ENCODE measurements at regions not wholly inside any gene's neighbourhood (a gene's known extent, or its start where the extent isn't known, plus 50 kb on each side); places are given as distances from the start of the nearest gene placed in this dataset.

DNA sequence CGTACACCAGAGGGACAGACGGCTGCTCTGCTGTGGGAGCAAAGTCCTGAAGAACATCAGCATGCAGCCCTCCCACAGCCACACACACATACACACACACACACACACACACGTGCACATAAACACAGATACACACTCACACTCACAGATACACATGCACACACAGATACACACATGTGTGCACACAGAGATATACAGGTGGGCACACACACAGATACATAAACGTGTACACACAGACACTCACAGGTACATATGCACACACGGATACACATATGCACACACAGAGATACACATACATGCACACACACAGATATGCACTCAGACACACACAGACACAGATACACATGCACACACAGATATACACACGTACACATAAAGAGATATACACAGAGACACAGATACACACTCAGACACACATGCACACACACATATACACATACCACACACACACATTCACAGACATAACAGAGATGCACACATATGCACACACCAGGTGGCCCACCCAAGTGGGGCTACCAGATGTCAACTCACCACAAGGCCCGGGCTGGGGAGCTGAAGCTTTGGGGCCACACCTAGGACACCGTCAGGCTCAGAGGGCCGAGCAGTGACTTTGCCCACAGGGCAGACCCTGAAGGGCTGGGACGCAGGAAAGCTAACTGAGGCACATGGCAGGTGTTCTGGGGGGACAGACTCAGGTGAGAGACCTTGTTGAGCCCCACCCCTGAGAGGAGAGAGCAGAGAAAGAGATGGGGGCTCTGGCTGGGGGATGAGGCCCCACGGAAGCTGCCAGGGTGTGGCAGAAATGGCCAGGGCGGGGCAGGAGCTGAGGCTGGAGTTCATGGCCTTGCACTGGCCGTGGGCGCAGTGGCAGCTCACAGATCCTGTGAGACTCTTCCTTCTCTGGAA, 148.6 kb upstream of the PPP1R26 start:
- intact Hi-C loops (cut with DNase I; ENCODE audit: low total_unique reads) = no loop called here
- H3K36me3 ChIP-seq = no peaks in the 10 kb centered on the region
- no peak overlapping the region for H3K27ac ChIP-seq
- no peak for DNase-seq (ENCODE audit: low spot score in 2 of 2)
- H3K4me3 ChIP-seq = no peak overlapping the region
- peaks cover 0 to 15% of the 10 kb centered on the region in 2 donors for H3K27me3 ChIP-seq
- TF ChIP-seq CTCF (IDR thresholded peaks at IDR 0.05) = no peak
- TF ChIP-seq POLR2A (IDR thresholded peaks at IDR 0.05) = no peak
- TF ChIP-seq POLR2AphosphoS5 (IDR thresholded peaks at IDR 0.05) = no peak
- no peaks in the 10 kb centered on the region for H3K9me3 ChIP-seq
- no peaks in the 10 kb centered on the region for H3K4me1 ChIP-seq

GRCh38 chr9:135332516-135332915, 147.1 kb upstream of the PPP1R26 start:
- Histone ChIP-seq H3K36me3 (no peaks in the 10 kb centered on the region), H3K4me1 (no peaks in the 10 kb centered on the region), H3K27me3 (no peaks in the 10 kb centered on the region), H3K4me3 (no peak overlapping the region), H3K9me3 (no peaks in the 10 kb centered on the region), H3K27ac (no peak overlapping the region)
- TF ChIP-seq POLR2A (IDR thresholded peaks at IDR 0.05) (no peak), CTCF (IDR thresholded peaks at IDR 0.05) (no peak), POLR2AphosphoS5 (IDR thresholded peaks at IDR 0.05) (no peak)
- intact Hi-C loops (cut with DNase I; ENCODE audit: low total_unique reads) = no loop called here
- no peak for DNase-seq (ENCODE audit: low spot score in 2 of 2)

DNA sequence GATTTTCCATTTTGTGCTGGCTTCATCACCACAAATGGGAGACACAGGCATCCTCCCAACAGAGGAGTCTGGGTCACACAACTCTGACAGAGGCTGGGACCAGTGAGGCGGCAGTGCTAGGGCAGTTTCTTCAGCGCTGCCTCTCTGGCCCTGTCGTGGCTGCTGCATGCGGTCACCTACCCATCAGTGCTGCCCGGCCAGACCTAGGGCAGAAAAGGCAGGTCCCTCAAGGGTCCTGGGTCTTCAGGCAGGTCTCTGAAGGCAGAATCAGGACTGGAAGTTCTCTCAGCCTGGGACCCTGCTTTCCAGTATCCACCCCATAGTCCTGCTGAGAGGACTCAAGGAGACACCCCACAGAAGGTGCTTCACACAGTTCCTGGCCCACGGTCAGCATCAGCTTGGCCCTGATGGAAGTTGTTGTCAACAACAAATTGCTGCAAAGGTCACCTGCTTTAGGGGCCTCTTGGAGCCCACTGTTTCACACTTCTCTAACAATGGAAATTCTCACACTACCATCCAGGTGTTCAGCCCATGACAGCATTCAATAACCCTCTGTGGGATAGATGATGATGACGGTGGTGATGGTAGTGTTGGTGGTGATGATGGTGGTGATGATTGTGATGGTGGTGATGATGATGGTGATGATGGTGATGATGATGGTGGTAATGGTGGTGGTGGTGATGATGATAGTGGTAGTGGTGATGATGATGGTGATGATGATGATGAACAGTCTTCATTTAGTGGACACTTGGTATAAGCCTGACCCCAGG, 146.4 kb upstream of the PPP1R26 start:
- no peaks in the 10 kb centered on the region for H3K27me3 ChIP-seq
- TF ChIP-seq POLR2AphosphoS5 (IDR thresholded peaks at IDR 0.05) = no peak
- no peak for TF ChIP-seq POLR2A (IDR thresholded peaks at IDR 0.05)
- no peak for TF ChIP-seq CTCF (IDR thresholded peaks at IDR 0.05)
- no peaks in the 10 kb centered on the region for H3K4me1 ChIP-seq

DNA sequence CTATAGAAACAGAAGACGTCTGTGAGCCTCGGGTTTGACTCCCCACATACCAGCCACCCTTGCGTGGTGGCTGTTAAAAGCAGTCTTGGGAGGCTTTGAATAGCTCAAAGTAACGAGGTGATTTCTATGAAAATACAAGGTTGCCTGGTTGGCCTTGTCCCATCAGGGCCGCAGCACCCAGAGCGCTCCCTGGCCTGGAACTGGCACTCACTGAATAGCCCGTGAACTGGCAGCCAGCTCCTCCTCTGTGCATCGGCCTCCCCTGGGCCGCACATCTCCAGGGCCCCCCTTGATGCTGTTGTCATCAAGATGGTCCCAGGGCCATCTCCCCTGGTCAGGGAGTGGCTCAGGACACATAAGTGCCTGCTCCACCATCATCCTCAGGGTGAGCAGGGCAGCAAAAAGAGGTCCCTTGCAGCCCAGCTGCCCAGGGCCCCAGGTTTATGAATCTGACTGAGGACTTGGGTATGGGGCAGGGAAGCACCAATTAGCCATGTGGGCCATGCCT, 144.6 kb upstream of the PPP1R26 start:
- Histone ChIP-seq H3K4me3 (no peak overlapping the region), H3K4me1 (no peaks in the 10 kb centered on the region), H3K9me3 (no peaks in the 10 kb centered on the region), H3K27me3 (peaks cover 0 to 16% of the 10 kb centered on the region in 2 donors), H3K27ac (no peak overlapping the region), H3K36me3 (no peaks in the 10 kb centered on the region)
- intact Hi-C loops (cut with DNase I; ENCODE audit: low total_unique reads) = no loop called here
- no peak for TF ChIP-seq POLR2A (IDR thresholded peaks at IDR 0.05)
- TF ChIP-seq CTCF (IDR thresholded peaks at IDR 0.05) = no peak
- no peak for TF ChIP-seq POLR2AphosphoS5 (IDR thresholded peaks at IDR 0.05)
- DNase-seq (ENCODE audit: low spot score in 2 of 2) = no peak

More for the DNA sequence above, 146.4 kb upstream of the PPP1R26 start:
- intact Hi-C loops (cut with DNase I; ENCODE audit: low total_unique reads) = no loop called here
- no peak overlapping the region for H3K4me3 ChIP-seq
- no peaks in the 10 kb centered on the region for H3K36me3 ChIP-seq
- no peaks in the 10 kb centered on the region for H3K9me3 ChIP-seq
- DNase-seq (ENCODE audit: low spot score in 2 of 2) = peak in 1 of 2 donors; percentile 44
- H3K27ac ChIP-seq = no peak overlapping the region

Data from breast epithelium (tissue), 4 donors.